Cardiac fibroblast (primary cell): ENCODE measurements at regions not wholly inside any gene's neighbourhood (a gene's known extent, or its start where the extent isn't known, plus 50 kb on each side); places are given as distances from the start of the nearest gene placed in this dataset.

ENCODE experiments used
- DNase-seq, 2 donors: peaks; one replicate each; pipeline versions ENCODE4 v3.0.0 to v3.0.0-alpha.2; 2010; ENCODE audit warnings: low read depth in 2 of 2
- H3K4me3 ChIP-seq, 2 donors: replicated peaks in 1 of 2; 1 replicate in 1 of 2; 2 replicates in 1 of 2; pipeline ENCODE4 v1.5.1; 2011; ENCODE audit warnings: low read depth in 2 of 2, low read length in 2 of 2, mild to moderate bottlenecking in 2 of 2, moderate library complexity in 1 of 2
- TF ChIP-seq, protein P1 (sequence below): IDR thresholded peaks from one replicate; pipeline ENCODE4 v1.5.1; 2011; ENCODE audit warnings: low read depth, mild to moderate bottlenecking, low read length, inconsistent platforms

DNA sequence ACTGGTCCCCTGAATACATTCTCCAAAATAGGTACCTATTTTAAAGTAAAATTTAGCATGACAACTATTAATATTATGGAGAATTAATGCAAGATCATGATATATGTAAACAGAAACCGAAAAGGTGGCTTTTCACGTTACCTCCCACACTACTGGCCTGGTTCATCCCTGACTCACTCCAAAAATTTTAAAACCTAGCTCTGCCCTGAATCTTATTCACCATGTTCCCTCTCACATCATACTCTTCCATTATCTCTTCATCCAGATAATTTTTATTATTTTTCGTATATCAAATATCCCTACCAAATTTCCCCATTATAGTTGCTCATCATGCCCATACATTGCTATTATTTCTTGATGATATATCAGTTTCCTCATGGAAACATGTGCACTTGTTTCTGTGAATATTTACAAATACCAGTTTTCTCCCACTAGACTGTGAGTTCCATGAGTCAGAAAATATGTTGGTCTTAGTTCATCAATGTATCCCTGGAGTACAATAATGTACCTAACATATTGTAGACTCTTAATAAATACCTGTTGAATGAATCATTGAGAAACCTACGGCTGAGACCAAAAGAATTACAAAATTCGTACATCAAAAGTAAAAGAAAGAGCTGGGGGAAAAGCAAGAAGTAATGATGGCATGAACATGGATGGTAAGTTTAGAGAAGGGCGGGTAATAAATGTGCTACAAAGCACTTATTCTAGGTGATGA lies 360.1 kb upstream of the CHAC2 start:
- TF ChIP-seq, protein P1, sequence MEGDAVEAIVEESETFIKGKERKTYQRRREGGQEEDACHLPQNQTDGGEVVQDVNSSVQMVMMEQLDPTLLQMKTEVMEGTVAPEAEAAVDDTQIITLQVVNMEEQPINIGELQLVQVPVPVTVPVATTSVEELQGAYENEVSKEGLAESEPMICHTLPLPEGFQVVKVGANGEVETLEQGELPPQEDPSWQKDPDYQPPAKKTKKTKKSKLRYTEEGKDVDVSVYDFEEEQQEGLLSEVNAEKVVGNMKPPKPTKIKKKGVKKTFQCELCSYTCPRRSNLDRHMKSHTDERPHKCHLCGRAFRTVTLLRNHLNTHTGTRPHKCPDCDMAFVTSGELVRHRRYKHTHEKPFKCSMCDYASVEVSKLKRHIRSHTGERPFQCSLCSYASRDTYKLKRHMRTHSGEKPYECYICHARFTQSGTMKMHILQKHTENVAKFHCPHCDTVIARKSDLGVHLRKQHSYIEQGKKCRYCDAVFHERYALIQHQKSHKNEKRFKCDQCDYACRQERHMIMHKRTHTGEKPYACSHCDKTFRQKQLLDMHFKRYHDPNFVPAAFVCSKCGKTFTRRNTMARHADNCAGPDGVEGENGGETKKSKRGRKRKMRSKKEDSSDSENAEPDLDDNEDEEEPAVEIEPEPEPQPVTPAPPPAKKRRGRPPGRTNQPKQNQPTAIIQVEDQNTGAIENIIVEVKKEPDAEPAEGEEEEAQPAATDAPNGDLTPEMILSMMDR, result no peak
- no peak overlapping the region for H3K4me3 ChIP-seq
- peak in 1 of 2 donors; percentile 34 for DNase-seq

DNA sequence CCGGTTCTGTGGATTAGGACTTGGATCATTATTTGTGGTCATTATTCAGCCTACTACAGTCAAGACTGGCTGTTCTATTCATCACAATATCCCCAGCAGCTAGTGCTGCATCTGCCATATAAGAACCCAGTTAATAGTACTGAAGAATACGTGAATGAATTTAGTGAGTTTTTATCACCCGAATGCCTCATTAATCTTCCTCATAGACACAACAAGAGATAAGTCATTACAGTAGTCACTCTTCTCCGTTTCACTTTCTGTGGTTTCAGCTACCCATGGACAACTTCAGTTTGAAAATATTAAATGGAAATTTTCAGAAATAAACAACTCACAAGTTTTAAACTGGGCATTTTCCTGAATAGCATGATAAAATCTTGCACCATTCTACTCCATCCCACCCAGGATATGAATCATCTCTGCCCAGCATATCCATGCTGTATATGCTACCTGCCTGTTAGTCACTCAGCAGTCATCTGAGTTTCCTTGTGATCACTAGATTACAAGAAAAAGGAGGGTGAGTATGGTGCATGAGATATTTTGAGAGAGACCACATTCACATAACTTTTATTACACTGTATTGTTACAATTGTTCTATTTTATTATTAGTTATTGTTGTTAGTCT lies 363.7 kb upstream of the CHAC2 start:
- peak; percentile 11 to 76 for DNase-seq
- TF ChIP-seq, protein P1, result no peak
- H3K4me3 ChIP-seq, result no peak overlapping the region

DNA sequence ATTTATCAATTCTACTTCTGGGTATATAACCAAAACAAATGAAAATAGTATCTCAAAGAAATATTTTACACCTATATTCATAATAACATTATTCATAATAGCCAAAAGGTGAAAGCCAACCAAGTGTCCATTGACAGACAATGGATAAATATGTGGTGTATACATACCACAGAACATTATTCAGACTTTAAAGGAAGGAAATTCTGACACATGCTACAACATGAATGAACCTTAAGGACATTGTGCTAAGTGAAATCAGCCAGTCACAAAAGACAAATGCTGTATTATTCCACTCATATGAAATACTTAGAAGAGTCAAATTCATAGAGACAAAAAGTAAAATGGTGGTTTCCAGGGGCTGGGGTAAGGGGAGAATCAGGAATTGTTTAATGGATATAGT lies 370.5 kb upstream of the CHAC2 start:
- no peak for DNase-seq
- H3K4me3 ChIP-seq, result no peak overlapping the region
- TF ChIP-seq, protein P1, result no peak

DNA sequence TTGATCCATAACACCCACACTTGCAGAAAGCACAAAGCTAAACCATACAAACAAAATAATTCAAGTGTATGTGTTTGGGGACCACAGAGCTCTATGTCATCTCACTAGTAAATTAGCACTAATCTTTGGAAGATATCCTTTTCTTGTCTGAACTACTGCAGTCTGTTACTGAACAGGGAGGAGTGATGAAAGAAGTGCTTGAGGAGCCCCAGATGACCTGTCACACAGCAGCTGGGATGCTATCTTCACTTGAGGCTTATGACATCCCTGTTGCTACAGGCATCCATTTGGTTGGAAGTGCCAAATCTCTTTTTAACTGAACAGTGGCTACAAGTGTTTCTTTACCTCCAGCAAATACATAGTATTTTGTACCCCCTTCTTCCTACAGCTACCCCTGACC lies 386.3 kb upstream of the CHAC2 start:
- TF ChIP-seq, protein P1, result no peak
- DNase-seq, result peak in 1 of 2 donors; percentile 14
- H3K4me3 ChIP-seq, result no peak overlapping the region

DNA sequence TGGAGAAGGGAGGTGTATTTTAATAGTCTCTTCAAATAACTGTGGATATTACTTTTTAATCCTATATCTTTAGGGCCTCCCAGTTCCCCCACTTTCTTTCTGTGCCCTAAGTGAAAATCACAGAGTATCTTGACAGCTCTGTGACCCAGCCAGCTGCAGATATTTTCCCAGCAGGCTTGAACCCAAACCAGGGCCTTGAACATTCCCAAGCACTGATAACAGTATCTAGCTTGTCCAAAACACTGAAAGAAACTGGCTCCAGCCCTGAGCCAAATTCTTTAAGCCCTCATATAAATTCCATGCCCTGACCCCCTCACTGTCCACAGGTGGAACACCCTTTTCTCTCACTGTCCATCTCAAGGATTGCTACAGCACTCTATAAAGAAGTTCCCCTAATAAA lies 388.1 kb upstream of the CHAC2 start:
- peak in 1 of 2 donors; percentile 1 for DNase-seq
- TF ChIP-seq, protein P1, result no peak
- no peak overlapping the region for H3K4me3 ChIP-seq

DNA sequence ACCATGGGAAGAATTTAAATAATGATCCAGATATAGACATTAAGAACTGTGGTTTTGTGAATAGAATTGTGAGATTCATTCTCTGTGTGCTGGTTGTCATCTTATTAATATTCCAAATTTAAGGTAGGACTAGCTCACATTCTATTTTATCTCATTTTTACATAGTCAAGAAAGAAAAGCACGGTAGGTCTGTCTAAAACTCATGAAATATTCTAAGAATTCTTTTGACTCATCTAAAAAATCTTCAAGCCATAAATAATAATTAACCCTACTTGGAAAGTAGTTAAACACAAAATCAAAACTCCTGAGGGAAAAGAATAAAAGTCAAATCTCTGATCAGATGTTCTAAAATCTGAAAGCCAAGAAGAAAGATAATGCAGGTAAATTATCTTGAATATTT lies 388.8 kb upstream of the CHAC2 start:
- H3K4me3 ChIP-seq, result no peak overlapping the region
- no peak for DNase-seq
- TF ChIP-seq, protein P1, result no peak
